Ascending aorta (tissue), 2 donors: ENCODE measurements at regions not wholly inside any gene's neighbourhood (a gene's known extent, or its start where the extent isn't known, plus 50 kb on each side); places are given as distances from the start of the nearest gene placed in this dataset.

Experiments used
- DNase-seq, 2 donors: peaks; one replicate each; pipeline ENCODE4 v3.0.0-alpha.2; 2019; ENCODE audit warnings: low spot score in 2 of 2
- H3K27ac ChIP-seq, 2 donors: fragments of 200-600 bp; sonication (generic); one replicate each; pipeline ENCODE4 v1.5.1; 2016 to 2017; ENCODE audit warnings: mild to moderate bottlenecking in 1 of 2
- H3K27me3 ChIP-seq: fragments of 200-600 bp; sonication (generic); one replicate; pipeline ENCODE4 v1.5.1; 2017
- H3K36me3 ChIP-seq, 2 donors: fragments of 200-600 bp; sonication (generic); one replicate each; pipeline ENCODE4 v1.5.1; 2016
- H3K4me1 ChIP-seq, 2 donors: fragments of 200-600 bp; sonication (generic); one replicate each; pipeline ENCODE4 v1.5.1; 2016 to 2017; ENCODE audit warnings: mild to moderate bottlenecking in 1 of 2
- H3K4me3 ChIP-seq, 2 donors: fragments of 200-600 bp; sonication (generic); one replicate each; pipeline ENCODE4 v1.5.1; 2016 to 2017; ENCODE audit warnings: mild to moderate bottlenecking in 1 of 2
- H3K9me3 ChIP-seq, 2 donors: fragments of 200-600 bp; sonication (generic); one replicate each; pipeline ENCODE4 v1.5.1; 2016
- CTCF ChIP-seq, 3 experiments: fragments of 200-600 bp in 2 of 3; fragments of 450-650 bp in 1 of 3; sonication (generic) in 2 of 3; IDR thresholded peaks; one replicate each; pipeline ENCODE4 v1.5.1; 2016 to 2019; ENCODE audit warnings: antibody characterized with exemption in 3 of 3, mild to moderate bottlenecking in 1 of 3, moderate library complexity in 1 of 3
- intact Hi-C: fragments of 100-400 bp; cut with DNase I; formaldehyde crosslinking; loops from one replicate; pipeline ENCODE4 v1.15.1; 2023

GRCh38 chr11:70825893-70826540 lies 426.4 kb downstream of the SHANK2 start:
- Histone ChIP-seq H3K4me3 (no peak overlapping the region), H3K4me1 (no peaks in the 10 kb centered on the region), H3K36me3 (no peaks in the 10 kb centered on the region), H3K27ac (no peak overlapping the region), H3K27me3 (no peaks in the 10 kb centered on the region), H3K9me3 (no peaks in the 10 kb centered on the region)
- DNase-seq: no peak
- no peak for TF ChIP-seq CTCF (IDR thresholded peaks at IDR 0.05)
- intact Hi-C loops: no loop called here

- H3K36me3 ChIP-seq: no peaks in the 10 kb centered on the region
- TF ChIP-seq CTCF (IDR thresholded peaks at IDR 0.05): no peak
- no peaks in the 10 kb centered on the region for H3K27me3 ChIP-seq
- no peaks in the 10 kb centered on the region for H3K9me3 ChIP-seq
- no peaks in the 10 kb centered on the region for H3K4me1 ChIP-seq
- intact Hi-C loops: no loop called here
- no peak overlapping the region for H3K27ac ChIP-seq
- DNase-seq: no peak
- no peak overlapping the region for H3K4me3 ChIP-seq
Measured at GRCh38 chr11:70826541-70827335, 425.6 kb downstream of the SHANK2 start.

GRCh38 chr11:70828593-70829082 lies 423.7 kb downstream of the SHANK2 start:
- Histone ChIP-seq H3K4me1 (no peaks in the 10 kb centered on the region), H3K9me3 (no peaks in the 10 kb centered on the region), H3K27ac (no peak overlapping the region), H3K4me3 (no peak overlapping the region), H3K36me3 (no peaks in the 10 kb centered on the region), H3K27me3 (no peaks in the 10 kb centered on the region)
- intact Hi-C loops: no loop called here
- TF ChIP-seq CTCF (IDR thresholded peaks at IDR 0.05): no peak
- no peak for DNase-seq

- TF ChIP-seq CTCF (IDR thresholded peaks at IDR 0.05): no peak
- Histone ChIP-seq H3K27ac (no peak overlapping the region), H3K36me3 (no peaks in the 10 kb centered on the region), H3K4me3 (no peak overlapping the region), H3K27me3 (no peaks in the 10 kb centered on the region), H3K9me3 (no peaks in the 10 kb centered on the region), H3K4me1 (no peaks in the 10 kb centered on the region)
- no peak for DNase-seq
- intact Hi-C loops: no loop called here
Measured at GRCh38 chr11:70829134-70829885, 423.1 kb downstream of the SHANK2 start.

- TF ChIP-seq CTCF (IDR thresholded peaks at IDR 0.05): no peak
- H3K27me3 ChIP-seq: no peaks in the 10 kb centered on the region
- no peaks in the 10 kb centered on the region for H3K9me3 ChIP-seq
- no peak overlapping the region for H3K4me3 ChIP-seq
- H3K27ac ChIP-seq: no peak overlapping the region
- no peaks in the 10 kb centered on the region for H3K36me3 ChIP-seq
- DNase-seq: no peak
- intact Hi-C loops: no loop called here
- no peaks in the 10 kb centered on the region for H3K4me1 ChIP-seq
Measured at GRCh38 chr11:70829886-70830272, 422.5 kb downstream of the SHANK2 start.
